Fibroblast of skin of right quadriceps (primary cell): ENCODE measurements at regions not wholly inside any gene's neighbourhood (a gene's known extent, or its start where the extent isn't known, plus 50 kb on each side); places are given as distances from the start of the nearest gene placed in this dataset.
A peak's percentile ranks its signal among the peaks of the same experiment; 100 is the strongest.
"Not testable (repeated sequence)": the region's sequence is repeated elsewhere in the genome, so short reads cannot be mapped to it uniquely, and the experiment has no call there.

Experiments used
- DNase-seq: peaks from one replicate; pipeline ENCODE4 v3.0.0-alpha.2; 2013

DNA sequence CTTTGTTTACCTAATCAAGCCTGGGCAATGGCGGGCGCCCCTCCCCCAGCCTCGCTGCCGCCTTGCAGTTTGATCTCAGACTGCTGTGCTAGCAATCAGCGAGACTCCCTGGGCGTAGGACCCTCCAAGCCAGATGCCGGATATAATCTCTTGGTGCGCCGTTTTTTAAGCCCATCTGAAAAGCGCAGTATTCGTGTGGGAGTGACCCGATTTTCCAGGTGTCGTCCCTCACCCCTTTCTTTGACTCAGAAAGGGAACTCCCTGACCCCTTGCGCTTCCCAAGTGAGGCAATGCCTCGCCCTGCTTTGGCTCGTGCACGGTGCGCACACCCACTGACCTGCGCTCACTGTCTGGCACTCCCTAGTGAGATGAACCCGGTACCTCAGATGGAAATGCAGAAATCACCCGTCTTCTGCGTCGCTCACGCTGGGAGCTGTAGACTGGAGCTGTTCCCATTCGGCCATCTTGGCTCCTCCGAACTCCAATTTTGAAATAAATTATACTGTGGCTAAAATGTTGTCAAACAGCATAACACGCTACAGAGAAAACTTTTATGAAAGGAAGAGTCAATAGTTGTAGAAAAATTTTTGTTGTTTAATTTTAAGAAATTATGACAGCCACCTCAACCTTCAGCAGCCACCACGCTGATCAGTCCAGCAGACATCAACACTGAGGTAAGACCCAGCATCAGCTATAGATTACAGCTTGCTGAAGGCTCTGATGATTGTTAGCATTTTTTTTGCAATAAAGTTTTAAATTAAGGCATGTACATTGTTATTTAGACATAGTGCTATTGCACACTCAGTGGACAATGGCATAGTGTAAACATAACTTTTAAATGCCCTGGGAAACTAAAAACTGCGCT lies 384.7 kb upstream of the DEPDC1 start:
- not testable (repeated sequence) for DNase-seq

DNA sequence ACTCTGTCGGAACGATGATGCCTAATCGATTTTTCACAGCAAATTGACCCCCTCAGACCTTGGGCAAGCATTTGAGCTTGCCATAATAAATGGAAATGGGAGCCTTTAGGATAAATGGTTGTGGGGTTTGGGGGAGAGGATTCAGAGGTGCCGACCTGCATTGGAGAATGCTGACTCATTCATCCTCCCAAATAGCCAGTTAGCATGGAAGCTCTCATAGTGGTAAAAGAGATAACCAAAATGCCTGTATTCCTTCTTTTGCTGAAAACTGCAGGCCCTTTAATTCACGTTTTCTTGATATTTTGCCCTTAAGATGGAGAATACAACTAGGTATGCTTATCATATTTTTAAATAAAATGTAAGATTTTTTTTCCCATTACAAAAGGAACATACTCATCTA lies 392.6 kb upstream of the DEPDC1 start:
- DNase-seq, result no peak

DNA sequence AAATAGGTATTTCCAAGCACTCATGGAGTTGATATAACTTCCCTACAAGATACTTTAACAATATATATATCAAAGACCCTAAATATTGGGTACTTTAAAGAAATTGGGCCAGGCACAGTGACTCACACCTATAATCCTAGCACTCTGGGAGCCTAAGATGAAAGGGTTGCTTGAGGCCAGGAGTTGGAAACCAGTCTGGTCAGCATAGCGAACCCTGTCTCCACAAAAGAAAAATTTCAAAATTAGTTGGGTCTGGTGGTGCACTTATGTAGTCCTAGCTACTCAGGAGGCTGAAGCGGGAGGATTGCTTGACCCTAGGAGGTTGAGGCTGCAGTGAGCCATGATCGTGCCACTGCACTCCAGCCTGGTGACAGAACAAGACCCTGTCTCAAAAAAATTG lies 393.9 kb upstream of the DEPDC1 start:
- no peak for DNase-seq

DNA sequence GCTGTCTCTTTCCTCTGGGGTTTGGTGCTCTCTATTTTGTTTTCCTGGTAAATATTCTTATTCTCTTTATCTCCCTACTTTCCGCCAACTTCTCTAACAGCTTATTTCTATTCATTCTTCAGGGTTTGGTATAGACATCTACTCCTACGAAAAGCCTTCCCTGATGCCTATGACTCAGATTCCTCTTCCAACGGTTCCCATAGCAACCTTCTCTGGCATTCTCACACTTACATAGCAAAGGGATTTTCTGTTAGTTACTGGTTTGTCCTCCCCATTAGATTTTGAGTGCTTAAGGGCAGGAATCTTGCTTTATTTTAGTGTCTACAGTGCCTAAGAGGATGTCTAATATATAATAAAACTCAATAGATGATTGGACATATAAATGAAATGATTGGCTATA lies 407.6 kb upstream of the DEPDC1 start:
- DNase-seq, result no peak

DNA sequence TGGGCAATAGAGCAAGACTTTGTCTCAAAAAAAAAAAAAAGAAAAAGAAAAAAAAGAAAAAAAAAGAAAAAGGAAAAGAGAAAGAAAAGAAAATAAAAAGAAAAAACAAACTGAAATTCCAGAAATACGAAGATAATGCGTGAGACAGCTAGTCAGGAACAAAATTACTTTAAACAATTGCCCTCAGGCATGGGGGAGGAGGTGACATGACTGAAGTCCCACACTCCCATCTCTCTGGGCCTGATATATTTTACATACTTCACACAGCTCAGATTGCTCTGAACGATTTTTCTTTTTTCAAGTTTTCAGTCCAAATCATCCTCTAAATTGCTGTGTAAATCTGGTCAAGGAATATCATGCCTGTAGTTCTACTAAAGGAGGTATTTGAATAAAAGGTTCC lies 409.5 kb upstream of the DEPDC1 start:
- DNase-seq, result no peak

DNA sequence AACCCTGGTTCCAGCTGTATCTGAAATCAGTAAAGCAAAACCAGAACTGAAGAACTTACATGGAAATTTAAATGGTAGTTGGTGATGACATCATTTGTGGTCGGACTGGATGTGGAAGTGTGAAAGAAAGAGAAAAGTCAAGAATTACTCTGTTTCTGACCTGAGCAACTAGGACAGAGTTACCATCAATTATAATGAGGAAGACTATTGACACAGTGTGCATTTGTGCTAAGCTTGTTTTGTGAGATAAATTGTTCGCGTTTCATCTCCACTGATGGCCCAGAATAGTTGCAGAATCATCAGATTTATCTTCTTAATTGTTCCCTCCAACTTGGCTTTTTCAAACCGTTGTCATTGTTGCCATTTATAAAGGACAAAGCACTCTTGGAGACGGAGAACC lies 410.6 kb upstream of the DEPDC1 start:
- DNase-seq, result no peak

DNA sequence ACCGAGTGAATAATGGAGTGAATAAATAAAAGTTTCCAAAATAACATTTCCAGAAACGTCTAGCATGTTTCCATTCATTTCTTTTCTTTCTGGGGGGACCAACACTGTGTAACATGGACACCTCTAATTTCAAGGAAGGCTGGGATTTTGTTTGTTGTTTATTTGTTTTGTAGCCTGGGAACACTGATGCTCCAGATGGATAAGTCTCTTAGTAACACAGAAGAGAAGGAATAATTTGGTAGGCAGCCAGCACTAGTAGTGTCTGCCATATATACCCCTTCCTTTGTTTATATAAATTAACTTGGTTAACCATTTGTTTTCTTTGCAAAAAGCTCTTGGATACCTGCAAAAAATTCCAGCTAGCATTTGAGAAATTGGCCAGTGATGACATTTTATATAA lies 411.4 kb upstream of the DEPDC1 start:
- DNase-seq, result no peak

DNA sequence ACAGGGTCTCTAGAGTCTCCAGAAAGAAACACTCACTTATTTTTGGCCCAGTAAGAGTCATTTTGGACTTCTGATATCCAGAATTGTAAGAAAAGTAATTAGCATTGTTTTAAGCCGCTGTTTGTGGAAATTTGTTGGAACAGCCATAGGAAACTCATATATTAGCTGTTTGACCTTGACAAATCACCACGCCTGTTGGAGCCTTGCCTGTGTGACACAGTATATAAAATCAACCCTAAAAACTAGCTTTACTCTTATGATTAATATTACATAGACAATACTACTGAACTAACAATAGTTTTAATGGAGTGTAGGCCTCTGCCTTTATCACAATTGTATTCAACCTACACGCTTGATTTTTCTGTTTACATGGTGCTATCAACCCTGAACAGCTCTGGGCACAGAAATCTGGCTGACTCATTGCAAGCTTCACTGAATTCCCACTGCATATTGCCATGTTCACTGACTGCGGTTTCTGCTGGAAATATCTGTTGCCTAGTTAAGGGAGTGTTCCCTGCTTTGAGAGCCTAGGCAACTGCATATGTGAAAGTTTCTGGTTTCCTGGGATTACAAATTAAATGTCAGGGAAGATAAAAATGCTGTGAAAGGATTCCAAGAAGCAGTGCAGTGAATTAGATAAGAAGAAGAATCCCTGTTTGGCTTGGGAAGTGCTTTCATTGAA lies 419.5 kb upstream of the DEPDC1 start:
- DNase-seq, result peak; percentile 57

DNA sequence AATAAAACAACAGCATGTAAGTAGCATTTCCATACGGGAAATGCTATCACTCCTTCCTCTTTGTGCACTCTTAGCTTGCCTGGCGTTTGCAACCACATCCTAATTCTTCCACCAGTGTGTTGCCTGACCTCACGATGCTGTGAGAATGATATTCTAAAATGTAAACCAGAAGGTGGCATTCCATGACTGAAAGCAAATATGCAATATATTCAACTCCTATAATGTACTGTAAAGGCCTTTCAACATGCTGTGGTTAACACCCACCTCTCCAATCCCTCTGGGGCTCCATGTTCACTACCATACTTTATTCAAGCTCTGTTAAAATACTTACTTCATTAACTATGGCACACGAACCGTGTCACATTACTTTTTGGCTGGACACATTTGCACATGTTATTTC lies 420.6 kb upstream of the DEPDC1 start:
- peak; percentile 35 for DNase-seq

DNA sequence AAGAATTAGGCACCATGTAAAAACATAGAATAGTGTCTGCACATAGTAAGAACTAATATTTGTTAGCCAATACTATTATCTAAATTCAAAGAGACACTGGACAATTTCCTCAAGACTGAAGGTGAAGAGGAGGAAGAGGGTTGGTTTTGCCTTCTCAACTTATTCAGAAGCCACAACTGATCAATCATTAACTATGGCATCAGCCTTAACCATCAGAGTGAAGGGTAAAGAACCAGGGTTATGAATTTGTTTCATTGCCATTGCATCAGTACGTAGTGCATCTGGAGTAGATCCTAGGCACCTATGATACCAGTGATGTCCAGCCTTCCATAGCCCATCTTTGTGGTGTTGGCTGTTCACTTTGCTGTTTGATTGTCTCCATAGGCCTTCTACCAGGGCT lies 421.7 kb upstream of the DEPDC1 start:
- no peak for DNase-seq

DNA sequence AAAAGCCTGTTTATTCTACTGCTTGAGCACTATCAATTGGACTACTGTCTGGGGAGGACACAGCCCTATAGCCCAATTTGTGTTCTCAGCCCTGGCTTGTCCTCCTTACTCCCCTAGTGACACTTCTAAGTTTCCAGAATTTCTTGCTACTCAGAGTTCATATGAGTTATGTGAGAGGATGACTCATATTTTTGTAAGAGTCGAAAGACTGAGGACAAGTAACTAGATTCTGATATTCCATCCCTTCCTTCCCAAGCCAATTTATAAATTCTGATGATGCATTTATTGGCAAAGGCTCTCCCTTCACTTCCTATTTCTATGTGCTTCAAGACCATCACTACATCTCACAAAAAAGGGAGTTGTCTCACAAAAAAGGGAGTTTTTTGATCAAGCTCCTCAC lies 422.2 kb upstream of the DEPDC1 start:
- DNase-seq, result no peak

DNA sequence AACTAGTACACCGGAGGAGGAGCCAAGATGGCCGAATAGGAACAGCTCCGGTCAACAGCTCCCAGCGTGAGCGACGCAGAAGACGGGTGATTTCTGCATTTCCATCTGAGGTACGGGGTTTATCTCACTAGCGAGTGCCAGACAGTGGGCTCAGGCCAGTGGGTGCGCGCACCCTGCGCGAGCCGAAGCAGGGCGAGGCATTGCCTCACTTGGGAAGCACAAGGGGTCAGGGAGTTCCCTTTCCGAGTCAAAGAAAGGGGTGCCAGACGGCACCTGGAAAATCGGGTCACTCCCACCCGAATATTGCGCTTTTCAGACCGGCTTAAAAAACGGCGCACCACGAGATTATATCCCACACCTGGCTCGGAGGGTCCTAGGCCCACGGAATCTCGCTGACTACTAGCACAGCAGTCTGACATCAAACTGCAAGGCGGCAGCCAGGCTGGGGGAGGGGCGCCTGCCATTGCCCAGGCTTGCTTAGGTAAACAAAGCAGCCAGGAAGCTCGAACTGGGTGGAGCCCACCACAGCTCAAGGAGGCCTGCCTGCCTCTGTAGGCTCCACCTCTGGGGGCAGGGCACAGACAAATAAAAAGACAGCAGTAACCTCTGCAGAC lies 426.7 kb upstream of the DEPDC1 start:
- not testable (repeated sequence) for DNase-seq

DNA sequence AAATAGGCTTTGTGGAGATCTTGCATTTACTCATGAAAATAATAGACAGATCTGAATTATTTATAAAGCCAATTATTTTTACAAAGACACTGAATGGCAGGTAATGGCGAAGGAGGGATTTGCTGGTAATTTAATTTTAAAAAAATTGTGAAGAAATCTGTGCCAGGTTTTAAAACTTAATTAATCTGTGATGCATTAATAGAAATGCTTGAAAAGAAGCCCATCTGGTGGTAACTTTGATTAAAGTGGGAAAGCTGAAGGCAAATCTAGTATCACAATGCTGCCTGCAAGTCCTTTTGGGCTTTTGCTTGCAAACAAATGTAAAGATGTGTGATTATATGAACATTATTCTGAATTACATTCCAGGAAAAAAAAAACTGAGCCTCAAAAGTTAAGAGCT lies 433.2 kb upstream of the DEPDC1 start:
- DNase-seq, result no peak

DNA sequence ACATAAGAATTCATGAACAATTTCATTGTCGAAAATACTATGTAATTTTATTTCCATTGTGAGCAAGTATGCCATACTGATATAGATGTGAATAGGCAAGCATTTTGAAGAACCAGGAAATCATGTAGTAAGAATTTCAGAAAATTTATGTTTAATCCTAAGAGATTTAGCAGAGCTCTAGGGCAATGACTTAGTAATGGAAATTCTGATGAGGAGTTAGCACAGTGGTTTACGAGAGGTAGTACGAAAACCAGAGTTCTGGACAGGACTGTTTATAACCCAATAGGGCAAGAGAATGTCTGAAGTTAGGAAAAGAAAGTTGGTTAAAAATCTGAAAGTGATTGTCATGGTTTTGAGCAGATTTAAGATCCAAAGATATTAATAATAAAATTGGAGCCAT lies 439.6 kb upstream of the DEPDC1 start:
- DNase-seq, result no peak

DNA sequence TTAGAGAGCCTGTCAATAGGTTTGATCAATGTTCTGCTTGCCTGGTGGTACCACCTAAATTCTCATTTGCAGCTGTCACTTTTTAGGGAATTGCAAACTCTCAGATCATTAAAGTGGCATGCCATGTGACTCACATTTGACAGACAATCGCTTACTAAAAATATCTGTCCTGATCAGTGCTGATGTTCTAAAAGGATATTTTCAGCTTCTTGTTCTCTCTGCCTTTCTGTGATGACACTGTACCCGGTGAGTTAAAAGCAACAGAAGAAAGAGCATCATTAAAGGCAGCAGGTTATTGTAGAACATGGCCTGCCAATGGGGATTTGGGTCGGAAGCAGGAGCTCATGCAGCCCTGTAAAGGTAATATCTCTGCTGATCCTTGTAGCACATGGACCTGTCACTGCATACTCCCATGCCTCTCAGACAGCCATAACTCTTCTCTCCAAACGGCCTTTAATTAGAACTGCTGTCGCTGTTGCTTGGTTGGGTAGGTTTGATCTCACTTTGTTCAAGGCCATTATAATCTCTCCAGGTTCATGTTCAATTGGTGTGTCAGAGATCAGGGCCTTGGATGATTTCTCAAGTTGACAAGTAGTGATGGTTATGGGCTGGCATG lies 441.3 kb upstream of the DEPDC1 start:
- DNase-seq, result no peak

DNA sequence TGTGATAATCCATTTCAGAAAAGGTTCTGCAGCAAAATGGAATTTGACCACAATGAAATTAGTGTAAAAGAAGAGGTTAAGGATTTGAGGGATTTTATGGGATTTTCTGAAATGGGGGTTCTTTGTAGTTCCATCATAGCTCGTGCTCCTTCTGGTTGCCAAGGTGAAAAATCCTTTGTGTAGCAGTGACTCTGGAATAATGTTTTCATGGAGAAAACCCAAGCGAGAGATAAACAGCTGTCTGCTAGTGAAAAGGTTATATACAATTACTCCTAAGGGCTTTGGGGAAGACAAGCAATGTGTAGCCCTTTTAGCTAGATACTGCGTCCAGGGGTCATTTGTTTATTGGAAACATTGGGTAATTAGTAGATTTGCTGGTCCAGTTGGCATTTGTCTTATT lies 453.2 kb upstream of the DEPDC1 start:
- no peak for DNase-seq

DNA sequence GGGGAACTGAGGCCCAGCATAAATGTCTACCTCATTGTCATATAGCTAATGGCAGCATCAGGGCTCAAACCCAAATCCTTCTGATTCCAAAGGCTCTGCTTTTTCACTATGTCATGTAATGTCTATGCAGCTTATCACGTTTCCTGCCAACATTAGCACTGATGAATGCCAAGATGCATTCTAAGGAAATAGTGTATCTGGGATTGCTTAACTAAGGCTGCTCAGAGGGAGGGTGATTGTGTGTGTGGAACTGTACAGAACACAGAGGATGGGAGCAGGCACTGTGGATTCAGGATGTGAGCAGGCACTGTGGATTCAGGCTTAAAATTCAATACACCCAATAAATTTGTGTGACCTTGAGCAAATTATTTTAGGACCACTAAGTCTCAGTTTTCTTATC lies 456.4 kb upstream of the DEPDC1 start:
- DNase-seq, result no peak

DNA sequence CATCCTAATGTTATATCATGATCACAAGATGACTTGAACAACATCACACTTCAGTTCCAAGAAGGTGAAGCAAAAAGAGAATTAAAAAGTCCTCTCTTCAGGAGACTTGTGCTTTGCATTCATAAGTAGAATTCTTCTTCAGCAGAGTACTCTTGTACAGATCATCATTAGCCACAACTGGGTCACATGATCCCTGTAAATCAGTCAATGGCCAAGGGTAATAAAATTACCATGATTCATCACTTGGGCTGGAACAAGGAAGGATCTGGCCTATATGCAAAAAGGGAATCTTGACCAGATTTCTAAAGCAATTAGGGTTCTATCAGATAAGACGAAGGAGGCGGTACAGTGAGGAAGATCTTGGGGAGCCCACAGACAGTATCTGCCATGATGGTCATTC lies 458.0 kb upstream of the DEPDC1 start:
- peak; percentile 31 for DNase-seq

DNA sequence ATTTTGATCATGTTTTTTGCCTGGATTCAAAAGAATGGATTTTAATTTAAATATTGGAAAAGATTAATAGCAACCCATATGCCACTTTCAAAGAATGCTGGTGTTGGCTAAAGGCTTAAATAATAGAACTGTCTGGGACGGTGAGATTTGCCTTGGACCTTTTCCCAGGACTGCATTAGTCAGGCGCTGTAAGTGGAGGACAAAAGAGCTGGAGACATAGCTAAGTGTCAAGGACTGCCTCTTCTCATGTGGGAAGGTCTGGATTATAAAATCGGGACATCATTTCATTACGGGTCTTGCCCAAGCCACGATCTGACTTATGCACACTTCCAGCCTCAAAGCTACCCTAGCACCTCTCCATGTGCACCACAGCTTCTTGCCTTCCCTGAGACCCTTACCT lies 458.5 kb upstream of the DEPDC1 start:
- DNase-seq, result peak; percentile 2

DNA sequence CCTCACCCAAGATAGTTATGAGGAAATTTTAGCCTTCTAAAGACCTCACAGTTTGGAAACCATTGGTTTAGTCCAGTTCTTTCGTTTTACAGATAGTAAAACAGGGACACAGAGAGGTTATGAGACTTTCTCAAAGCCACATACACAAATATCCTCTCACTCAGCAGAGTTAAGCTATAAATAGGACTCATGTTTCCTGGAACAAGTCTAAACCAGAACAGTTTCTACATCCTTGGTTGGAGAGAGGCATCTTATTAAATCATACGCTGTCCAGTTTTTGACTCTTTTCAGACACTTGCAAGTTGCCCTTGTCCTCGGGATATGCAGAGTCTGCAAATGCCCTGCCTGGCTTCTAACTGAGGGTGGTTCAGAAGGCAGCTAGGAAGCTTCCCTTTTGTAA lies 462.1 kb upstream of the DEPDC1 start:
- no peak for DNase-seq

DNA sequence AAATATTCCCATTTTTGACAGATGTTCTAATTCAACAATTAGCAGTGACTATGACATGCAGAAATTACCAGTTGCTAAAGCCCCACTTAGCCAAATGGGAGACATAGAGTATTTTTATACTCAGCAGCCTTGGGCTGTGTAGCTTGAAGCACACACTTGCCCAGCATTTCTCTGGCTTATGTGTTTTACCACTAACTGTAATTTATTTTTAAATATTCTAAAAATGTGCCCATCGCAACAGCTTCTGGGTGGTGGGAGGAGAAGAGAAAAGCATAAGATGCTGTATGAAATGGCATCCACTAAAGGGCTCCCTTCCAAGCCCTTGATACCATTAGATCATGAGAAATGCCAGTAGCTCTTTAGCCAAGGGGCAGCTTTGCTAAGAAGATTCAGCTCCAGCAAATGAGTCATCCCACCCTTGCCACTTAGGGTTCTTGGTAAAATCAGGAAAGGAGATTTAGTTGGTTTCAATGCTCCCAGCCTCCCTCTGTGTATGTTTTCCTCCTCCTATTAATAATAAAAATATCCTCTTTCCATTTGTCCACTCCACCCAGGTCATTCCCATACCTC lies 462.7 kb upstream of the DEPDC1 start:
- no peak for DNase-seq

DNA sequence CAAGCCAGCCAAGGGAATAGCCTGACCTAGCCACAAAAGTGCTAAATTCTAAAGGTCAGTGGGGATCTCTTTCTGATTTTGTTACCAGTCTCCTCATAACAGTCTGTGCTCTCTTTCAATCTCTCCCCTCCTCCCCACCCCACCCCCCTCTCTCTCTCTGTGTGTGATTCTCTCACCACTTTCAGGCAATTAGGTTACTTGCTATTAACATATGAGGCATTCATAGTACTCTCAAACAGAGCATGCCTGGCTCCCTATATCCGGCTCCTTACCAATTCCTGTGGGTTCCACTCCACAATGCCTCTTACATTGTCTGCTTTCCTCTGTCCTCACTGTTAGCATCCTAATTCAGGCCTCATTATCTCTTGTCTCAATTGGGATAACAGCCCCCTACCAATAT lies 464.3 kb upstream of the DEPDC1 start:
- DNase-seq, result no peak

DNA sequence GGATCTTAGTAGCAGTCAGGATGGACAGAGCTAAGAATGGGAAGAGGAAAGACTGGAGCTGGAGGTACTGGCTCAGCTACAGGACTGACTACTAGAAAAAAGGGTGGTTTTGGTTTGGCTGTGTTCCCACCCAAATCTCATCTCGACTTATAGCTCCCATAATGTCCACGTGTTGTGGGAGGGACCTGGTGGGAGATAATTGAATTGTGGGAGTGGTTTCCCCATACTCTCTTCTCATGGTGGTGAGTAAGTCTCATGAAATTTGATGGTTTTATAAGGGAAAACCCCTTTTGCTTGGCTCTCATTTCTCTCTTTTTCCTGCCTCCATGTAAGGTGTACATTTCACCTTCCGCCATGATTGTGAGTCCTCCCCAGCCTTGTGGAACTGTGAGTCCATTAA lies 466.5 kb upstream of the DEPDC1 start:
- DNase-seq, result peak; percentile 26
